Prostate gland (tissue), 2 donors: ENCODE measurements at regions not wholly inside any gene's neighbourhood (a gene's known extent, or its start where the extent isn't known, plus 50 kb on each side); places are given as distances from the start of the nearest gene placed in this dataset.

ENCODE experiments used
- POLR2A ChIP-seq: fragments of 450-650 bp; IDR thresholded peaks from one replicate; pipeline ENCODE4 v1.6.1; 2016; ENCODE audit warnings: antibody characterized with exemption, mild to moderate bottlenecking
- POLR2AphosphoS5 ChIP-seq: sonication (generic); formaldehyde crosslinking; IDR thresholded peaks from one replicate; pipeline ENCODE4 v1.6.1; 2017; ENCODE audit warnings: antibody characterized with exemption
- TF ChIP-seq, protein P1 (sequence below), 4 experiments: fragments of 200-600 bp in 2 of 4; fragments of 450-650 bp in 2 of 4; sonication (generic) in 2 of 4; IDR thresholded peaks; 1 replicate in 3 of 4; 2 replicates in 1 of 4; pipeline ENCODE4 v1.5.1; 2016 to 2019; ENCODE audit warnings: antibody characterized with exemption in 4 of 4, mild to moderate bottlenecking in 2 of 4, moderate library complexity in 2 of 4

DNA sequence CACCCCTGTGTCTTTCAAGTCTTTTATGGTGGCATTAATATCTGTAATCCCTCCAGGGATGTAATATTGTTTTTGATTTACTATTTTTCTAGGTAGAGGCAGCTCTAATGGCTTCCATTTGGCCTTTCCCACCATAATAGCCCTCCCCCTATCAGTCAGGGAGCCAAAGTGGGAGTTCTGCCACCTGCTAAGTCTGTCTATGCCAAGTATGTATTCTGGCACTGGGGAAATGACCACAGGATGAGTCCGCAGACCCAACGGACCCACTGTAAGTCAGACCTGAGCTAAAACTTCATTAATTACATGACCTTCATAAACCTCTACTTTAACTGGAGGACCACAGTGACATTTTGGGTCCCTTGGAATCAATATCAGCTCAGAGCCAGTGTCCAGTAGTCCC, 77.1 kb downstream of the GBP6 start:
- TF ChIP-seq, protein P1, sequence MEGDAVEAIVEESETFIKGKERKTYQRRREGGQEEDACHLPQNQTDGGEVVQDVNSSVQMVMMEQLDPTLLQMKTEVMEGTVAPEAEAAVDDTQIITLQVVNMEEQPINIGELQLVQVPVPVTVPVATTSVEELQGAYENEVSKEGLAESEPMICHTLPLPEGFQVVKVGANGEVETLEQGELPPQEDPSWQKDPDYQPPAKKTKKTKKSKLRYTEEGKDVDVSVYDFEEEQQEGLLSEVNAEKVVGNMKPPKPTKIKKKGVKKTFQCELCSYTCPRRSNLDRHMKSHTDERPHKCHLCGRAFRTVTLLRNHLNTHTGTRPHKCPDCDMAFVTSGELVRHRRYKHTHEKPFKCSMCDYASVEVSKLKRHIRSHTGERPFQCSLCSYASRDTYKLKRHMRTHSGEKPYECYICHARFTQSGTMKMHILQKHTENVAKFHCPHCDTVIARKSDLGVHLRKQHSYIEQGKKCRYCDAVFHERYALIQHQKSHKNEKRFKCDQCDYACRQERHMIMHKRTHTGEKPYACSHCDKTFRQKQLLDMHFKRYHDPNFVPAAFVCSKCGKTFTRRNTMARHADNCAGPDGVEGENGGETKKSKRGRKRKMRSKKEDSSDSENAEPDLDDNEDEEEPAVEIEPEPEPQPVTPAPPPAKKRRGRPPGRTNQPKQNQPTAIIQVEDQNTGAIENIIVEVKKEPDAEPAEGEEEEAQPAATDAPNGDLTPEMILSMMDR (IDR thresholded peaks at IDR 0.05): no peak
- TF ChIP-seq POLR2A (no peak), POLR2AphosphoS5 (no peak)
